GM19328 (cell line): ENCODE measurements at regions not wholly inside any gene's neighbourhood (a gene's known extent, or its start where the extent isn't known, plus 50 kb on each side); places are given as distances from the start of the nearest gene placed in this dataset.

Experiments
- ATAC-seq: cut with Tn5 transposase; IDR thresholded peaks from one replicate; pipeline ENCODE4 v1.9.1; 2021; ENCODE audit warnings: mild to moderate bottlenecking, moderate library complexity; ENCODE audit not compliant: unreplicated experiment

DNA sequence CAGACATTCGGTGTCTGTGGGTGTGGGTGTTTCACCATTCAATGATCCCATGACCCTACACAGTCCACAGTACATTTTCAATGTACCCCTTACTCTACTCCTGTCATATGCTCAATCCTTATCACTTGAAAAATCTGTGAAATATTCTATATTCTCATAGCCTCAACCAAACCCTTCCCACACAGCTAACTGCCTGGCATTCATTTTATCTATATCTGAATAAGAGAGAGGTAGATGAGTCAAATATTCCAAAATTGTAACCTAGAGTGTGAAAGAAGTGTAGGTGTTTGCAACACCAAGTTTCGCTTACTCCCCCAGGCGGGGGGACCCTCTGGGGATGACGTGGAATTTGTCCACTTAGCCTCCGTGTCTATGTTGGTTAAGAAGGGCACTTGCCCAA, 354.8 kb downstream of the ETS1 start:
- no peak for ATAC-seq

GRCh38 chr11:128231845-128232410, 355.4 kb downstream of the ETS1 start:
- no peak for ATAC-seq

- no peak for ATAC-seq
Measured at GRCh38 chr11:128227466-128227865, 359.9 kb downstream of the ETS1 start.

DNA sequence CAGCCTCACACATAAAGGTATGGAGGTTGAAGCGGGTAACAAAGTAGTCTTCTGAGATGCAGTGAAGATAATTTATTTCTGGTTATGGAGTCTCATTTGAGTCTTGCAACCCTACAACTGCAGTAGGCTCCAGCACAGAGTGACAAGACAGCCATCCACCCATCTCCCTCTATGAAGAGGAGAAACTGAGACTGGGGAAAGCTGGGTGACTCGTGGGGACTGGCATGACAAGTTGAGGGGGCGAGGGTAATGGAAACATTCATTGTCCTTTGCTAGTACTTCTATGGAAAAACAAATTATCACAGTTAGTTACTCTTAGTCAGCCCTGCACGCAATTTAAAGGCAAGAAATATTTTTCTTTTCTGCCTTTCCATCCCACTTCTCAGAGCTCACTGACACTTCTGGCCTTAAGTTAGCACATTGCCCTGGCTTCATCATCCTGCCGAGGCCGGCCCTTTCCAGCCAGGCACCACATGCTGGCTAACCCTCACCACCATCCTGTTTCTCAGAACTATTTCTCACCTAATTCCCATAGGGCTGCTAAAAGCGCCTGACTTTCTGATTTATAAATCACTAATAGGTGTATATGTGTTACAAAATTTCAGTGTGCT, 361.1 kb downstream of the ETS1 start:
- no peak for ATAC-seq

GRCh38 chr11:128222245-128222884, 365.0 kb downstream of the ETS1 start:
- ATAC-seq, result no peak

DNA sequence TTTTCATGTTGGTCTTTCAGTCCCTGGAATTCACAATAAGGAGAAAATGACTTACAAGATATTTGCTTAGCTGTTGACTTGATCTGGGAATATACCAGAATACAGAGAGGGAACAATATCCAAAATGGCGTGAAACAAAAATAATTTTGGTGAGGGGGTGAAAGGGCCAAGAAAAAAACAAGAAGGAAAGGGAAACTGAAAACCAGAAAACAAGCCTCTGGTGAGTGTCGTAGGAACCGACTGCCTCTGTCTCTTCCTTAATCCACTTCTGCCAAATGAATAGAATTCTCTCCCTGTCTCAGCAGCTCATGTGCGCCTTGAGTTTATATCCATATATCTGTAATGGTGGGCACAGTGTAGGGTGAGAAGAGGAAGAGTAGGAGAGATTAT, 367.6 kb downstream of the ETS1 start:
- ATAC-seq, result no peak

GRCh38 chr11:128216198-128216597, 371.2 kb downstream of the ETS1 start:
- ATAC-seq, result no peak

GRCh38 chr11:128215238-128215882, 372.0 kb downstream of the ETS1 start:
- ATAC-seq, result no peak

DNA sequence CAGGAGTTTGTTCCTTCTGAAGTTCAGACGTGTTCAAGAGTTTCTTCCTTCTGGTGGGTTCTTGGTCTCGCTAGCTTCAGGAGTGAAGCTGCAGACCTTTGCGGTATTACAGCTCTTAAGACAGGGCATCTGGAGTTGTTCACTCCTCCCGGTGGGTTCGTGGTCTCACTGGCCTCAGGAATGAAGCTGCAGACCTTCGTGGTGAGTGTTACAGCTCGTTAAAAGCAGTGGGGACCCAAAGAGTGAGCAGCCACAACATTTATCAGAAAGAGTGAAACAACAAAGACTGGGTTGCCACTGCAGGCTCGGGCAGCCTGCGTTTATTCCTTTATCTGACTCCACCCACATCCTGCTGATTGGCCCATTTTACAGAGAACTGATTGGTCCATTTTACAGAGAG, 373.1 kb downstream of the ETS1 start:
- no peak for ATAC-seq

DNA sequence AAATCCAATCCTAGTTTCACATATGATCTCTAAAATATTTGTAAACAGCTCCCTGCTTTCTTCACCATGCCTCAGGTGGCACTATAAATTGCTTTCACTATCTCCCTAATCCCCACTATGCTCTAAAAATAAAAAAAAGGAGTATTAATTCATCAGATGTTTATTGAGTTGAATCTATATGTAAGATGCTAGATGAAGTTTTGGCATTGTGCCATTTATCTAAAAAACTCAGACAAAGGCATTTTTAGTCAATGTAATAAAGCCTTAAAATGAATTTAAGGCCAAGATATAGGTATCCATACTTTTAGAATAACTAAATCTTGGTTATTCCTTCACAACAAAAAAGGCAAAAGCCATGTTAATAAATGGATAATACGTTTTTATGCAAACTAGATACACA, 373.9 kb downstream of the ETS1 start:
- ATAC-seq, result no peak

- no peak for ATAC-seq
Measured at GRCh38 chr11:128212324-128212723, 375.0 kb downstream of the ETS1 start.

DNA sequence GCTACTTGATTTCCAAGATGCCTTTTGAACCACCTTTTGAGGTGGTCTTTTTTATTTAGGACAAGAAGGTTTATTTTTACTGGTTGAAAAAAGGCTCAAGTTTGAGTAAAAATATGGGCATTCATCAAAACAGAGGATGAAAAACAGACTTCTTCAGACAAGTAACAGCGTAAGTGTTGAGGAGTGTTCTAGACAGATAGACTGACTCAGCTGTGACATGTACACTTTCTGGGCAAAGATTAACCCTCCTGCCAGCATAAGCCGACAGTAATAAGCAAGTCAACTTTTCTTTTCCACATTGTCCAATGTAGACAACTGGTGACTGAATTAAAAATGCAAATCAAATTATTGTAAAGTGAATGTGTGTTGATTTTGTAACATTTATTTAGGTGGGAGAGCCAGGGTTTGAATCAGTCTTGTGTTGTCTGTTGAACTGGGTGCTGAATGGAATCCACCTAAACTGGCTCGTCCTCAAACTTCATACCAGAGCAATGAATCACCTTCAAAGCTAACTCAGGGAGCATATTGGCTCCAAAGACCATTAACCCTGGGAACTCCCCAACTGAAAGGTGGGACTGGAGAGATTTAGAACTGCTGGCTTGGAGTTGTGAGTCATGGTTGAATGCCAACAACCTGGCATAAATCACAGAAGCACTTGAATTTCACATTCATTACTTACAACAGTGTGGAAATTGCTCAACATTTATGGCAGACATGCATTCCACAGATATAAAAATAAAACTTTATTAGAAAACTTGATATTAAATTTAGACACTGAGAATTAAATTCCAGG, 377.0 kb downstream of the ETS1 start:
- no peak for ATAC-seq

DNA sequence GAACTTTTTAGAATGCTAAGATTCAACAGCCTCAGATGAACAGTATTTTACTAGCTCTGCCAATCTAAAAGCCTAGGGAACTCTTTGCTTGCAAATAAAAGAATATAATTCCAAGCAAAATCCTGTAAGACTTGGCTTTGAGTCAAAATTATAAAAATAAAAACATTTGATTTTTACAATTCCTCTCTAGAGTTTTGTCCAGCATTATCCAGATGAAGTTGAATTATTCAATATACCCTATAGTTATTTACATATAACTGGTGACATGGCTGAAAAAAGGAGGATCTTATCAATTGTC, 378.3 kb downstream of the ETS1 start:
- no peak for ATAC-seq

- ATAC-seq, result no peak
Measured at GRCh38 chr11:128208329-128209137, 378.8 kb downstream of the ETS1 start.

- ATAC-seq, result no peak
Measured at GRCh38 chr11:128207861-128208321, 379.5 kb downstream of the ETS1 start.

GRCh38 chr11:128206461-128206860, 380.9 kb downstream of the ETS1 start:
- no peak for ATAC-seq

GRCh38 chr11:128205796-128206195, 381.6 kb downstream of the ETS1 start:
- ATAC-seq, result no peak

DNA sequence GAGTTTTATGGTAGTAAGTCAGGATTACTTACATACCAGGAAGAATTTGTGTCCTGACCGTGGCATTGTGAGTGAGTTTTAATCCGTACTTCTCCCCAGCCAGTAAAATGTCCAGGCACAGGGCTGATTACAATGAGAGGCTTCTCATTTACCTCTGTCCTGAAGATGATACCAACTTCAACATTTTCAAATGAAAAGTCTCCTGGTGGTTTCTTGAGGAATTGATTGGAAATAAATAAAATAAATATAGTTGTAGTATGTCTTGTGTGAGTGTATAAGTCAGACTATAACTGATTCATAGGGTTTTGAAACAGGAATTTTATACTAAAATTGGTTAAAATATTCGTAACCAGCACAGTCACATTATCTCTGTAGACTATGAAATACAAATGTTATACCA, 382.5 kb downstream of the ETS1 start:
- no peak for ATAC-seq

DNA sequence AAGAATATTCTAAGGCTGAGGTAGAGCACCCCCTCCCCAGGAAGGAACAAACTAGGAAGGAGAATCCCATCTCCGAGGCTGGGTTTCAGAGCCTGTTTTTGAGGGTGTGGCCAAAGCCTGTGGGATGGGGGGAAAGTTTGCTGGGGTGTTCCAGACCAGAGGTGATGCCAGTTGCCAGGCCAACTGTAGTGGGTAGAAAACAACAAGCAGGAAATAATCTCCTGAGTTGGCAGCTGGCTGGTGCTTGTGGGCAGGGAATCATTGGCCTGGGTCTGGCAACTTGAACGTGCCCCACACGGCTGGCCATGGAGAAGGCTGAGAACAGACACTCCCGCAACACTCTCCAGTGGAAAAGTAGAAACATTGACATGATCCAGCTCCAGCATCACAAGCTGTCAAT, 385.6 kb downstream of the ETS1 start:
- no peak for ATAC-seq

DNA sequence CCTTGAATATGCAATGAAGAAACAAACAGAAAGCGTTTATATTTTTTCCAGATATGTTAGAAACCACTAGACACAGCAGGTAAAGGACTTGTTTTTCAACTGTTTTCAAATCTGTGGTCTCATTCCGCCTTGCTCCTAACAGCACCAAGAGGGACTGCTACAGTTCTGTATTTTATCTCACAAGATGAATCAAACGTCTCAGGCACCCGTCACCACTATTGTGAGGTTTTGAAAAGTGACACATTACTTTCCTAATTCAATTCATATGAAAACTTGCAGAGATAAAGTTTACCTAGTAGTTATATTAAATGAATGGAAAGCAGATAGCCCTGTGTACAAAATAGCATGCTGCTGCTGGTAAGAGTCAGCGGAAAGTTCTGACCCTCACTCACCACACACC, 386.3 kb downstream of the ETS1 start:
- no peak for ATAC-seq

- no peak for ATAC-seq
Measured at GRCh38 chr11:128200467-128200866, 386.9 kb downstream of the ETS1 start.
